ENCODE measurements at regions not wholly inside any gene's neighbourhood (a gene's known extent, or its start where the extent isn't known, plus 50 kb on each side); places are given as distances from the start of the nearest gene placed in this dataset.

DNA sequence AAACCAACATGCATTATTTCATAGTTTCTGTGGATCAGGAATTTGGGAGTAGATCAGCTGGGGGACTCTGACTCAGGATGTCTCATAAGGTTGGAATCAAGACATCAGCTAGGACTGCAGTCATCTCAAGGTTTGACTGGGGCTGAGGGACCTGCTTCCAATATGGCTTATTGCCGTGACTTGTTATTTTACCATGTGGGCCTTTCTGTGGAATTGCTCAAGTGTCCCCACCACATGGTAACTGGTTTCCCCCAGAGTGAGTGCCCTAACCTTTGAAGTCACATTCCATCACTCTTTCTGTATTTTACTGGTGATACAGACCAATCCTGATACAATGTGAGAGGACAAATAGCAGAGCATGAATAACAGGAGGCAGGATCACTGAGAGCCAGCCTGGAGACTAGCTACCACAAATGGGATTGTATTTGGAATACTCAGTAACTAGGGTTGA lies 70.2 kb upstream of the ELL2 start:
- H3K27ac ChIP-seq (ENCODE audit: low read depth, low read length) = no peak overlapping the region
- ATAC-seq = no peak
- DNase-seq (ENCODE audit: low read depth, low spot score) = no peak

More for the DNA sequence above, 70.2 kb upstream of the ELL2 start:
- H3K4me1 ChIP-seq (ENCODE audit: control insufficient read depth in 1 of 2, insufficient read depth in 2 of 2, low read length in 2 of 2) = peaks cover 0 to 3% of the 10 kb centered on the region in 2 experiments; a peak in 2 of 4 replicates
- ChIA-PET RAD21 (ENCODE audit: low non-redundant PET in 1 of 2, low total read pairs in 2 of 2, uncharacterized antibody in 2 of 2, unreplicated experiment in 2 of 2) (no interaction called here), CTCF (no interaction called here), POLR2A (no interaction called here)
- H3K79me2 ChIP-seq (ENCODE audit: insufficient read depth, low read length) = no peaks in the 10 kb centered on the region
- H3K4me2 ChIP-seq (ENCODE audit: low read length) = no peak overlapping the region
- H3K4me3 ChIP-seq (replicated peaks in 1 of 2; ENCODE audit: low read depth in 1 of 2, low read length in 2 of 2) = no peak overlapping the region
- no peaks in the 10 kb centered on the region; the same call in 1 of the 2 replicates for H3K9me2 ChIP-seq (ENCODE audit: insufficient read depth)
- TF ChIP-seq CEBPB (IDR thresholded peaks at IDR 0.05; ENCODE audit: low read depth) (no peak), ELF1 (IDR thresholded peaks at IDR 0.05; ENCODE audit: borderline replicate concordance, low read depth) (no peak), POLR2A (IDR thresholded peaks at IDR 0.05; ENCODE audit: borderline replicate concordance, extremely low read depth, insufficient read depth, insufficient read length) (no peak), SP1 (IDR thresholded peaks at IDR 0.05; ENCODE audit: low read depth) (no peak), SIN3A (IDR thresholded peaks at IDR 0.05; ENCODE audit: low read depth) (no peak), EZH2phosphoT487 (IDR thresholded peaks at IDR 0.05; ENCODE audit: borderline replicate concordance) (no peak), ATF3 (IDR thresholded peaks at IDR 0.05) (no peak), EGR1 (IDR thresholded peaks at IDR 0.05; ENCODE audit: low read depth) (no peak), CTCF (IDR thresholded peaks at IDR 0.05 in 2 of 3, conservative IDR thresholded peaks at IDR 0.05 in 1 of 3; ENCODE audit: borderline replicate concordance in 1 of 3, insufficient read depth in 1 of 3, low read depth in 2 of 3, low read length in 2 of 3) (no peak), ZFX (IDR thresholded peaks at IDR 0.05) (no peak), TCF7L2 (IDR thresholded peaks at IDR 0.05; ENCODE audit: borderline replicate concordance, extremely low read depth, insufficient read depth, insufficient read length) (no peak), POLR2AphosphoS5 (IDR thresholded peaks at IDR 0.05; ENCODE audit: low read depth, low read length) (no peak), REST (IDR thresholded peaks at IDR 0.05; ENCODE audit: low read depth) (no peak)
- H3K27me3 ChIP-seq (ENCODE audit: insufficient read depth, low read length) = no peaks in the 10 kb centered on the region
- no peaks in the 10 kb centered on the region for H3K36me3 ChIP-seq (ENCODE audit: control insufficient read depth in 1 of 2, insufficient read depth in 2 of 2, low read length in 2 of 2)
- H3K9me3 ChIP-seq (ENCODE audit: control insufficient read depth in 1 of 2, insufficient read depth in 1 of 2, low read depth in 1 of 2, low read length in 2 of 2) = no peaks in the 10 kb centered on the region
- H3K9ac ChIP-seq (ENCODE audit: low read length) = no peak overlapping the region
- intact Hi-C loops (cut with micrococcal nuclease) = no loop called here
- BruUV-seq (replicated peaks) = no TSS peak
- H4K20me1 ChIP-seq (ENCODE audit: insufficient read depth) = no peaks in the 10 kb centered on the region
- no peak overlapping the region for H2AFZ ChIP-seq (ENCODE audit: low read depth, low read length, poor library complexity, severe bottlenecking)

All from HCT116 (cell line).